Type B pancreatic cell (in vitro differentiated cells): ENCODE measurements at regions not wholly inside any gene's neighbourhood (a gene's known extent, or its start where the extent isn't known, plus 50 kb on each side); places are given as distances from the start of the nearest gene placed in this dataset.

ENCODE experiments used
- DNase-seq: peaks from one replicate; pipeline ENCODE4 v3.0.0; 2021; ENCODE audit warnings: mixed read lengths; ENCODE audit not compliant: unreplicated experiment; ENCODE audit errors: extremely low spot score
- H3K27ac Mint-ChIP-seq: 2 replicates; pipeline ENCODE4 v1.8.0; 2021; ENCODE audit warnings: mild to moderate bottlenecking, mixed read lengths
- H3K27me3 Mint-ChIP-seq: 2 replicates; pipeline ENCODE4 v1.8.0; 2021; ENCODE audit warnings: mixed read lengths
- H3K36me3 Mint-ChIP-seq: 2 replicates; pipeline ENCODE4 v1.8.0; 2021; ENCODE audit warnings: mixed read lengths
- H3K4me1 Mint-ChIP-seq: one replicate; pipeline ENCODE4 v1.8.0; 2021; ENCODE audit warnings: mixed read lengths; ENCODE audit not compliant: unreplicated experiment
- H3K4me3 Mint-ChIP-seq: 2 replicates; pipeline ENCODE4 v1.8.0; 2021; ENCODE audit warnings: mild to moderate bottlenecking, mixed read lengths
- H3K9me3 Mint-ChIP-seq: 2 replicates; pipeline ENCODE4 v1.8.0; 2021; ENCODE audit warnings: mixed read lengths
- TF ChIP-seq, protein P1 (sequence below): fragments of 200-600 bp; sonication (generic); conservative IDR thresholded peaks from 2 replicates; pipeline ENCODE4 v1.5.0; 2021; ENCODE audit warnings: antibody characterized with exemption, mild to moderate bottlenecking

DNA sequence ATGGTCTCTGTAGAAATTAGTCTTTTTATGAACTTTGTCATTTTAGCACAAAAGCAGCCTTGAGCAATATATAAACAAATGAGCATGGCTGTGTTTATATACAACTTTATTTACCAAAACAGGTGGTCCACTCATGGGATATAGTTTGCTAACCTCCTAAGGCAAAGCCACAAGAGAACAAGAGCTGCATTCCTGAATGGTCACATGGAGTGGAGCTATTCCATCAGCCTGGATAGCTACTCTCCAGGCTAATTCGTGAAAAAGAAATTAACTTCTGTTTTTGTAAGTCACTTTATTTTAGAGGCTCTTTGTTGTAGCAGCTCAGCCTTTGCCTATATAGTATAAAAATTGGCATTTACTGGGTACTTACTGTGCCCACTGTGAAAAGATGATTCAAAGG, 163.3 kb upstream of the FAM78B start:
- no peaks in the 10 kb centered on the region for H3K9me3 Mint-ChIP-seq
- no peak overlapping the region for H3K27ac Mint-ChIP-seq
- no peaks in the 10 kb centered on the region for H3K27me3 Mint-ChIP-seq
- H3K4me3 Mint-ChIP-seq, result no peak overlapping the region
- DNase-seq, result no peak
- H3K4me1 Mint-ChIP-seq, result no peaks in the 10 kb centered on the region
- no peaks in the 10 kb centered on the region for H3K36me3 Mint-ChIP-seq
- TF ChIP-seq, protein P1, sequence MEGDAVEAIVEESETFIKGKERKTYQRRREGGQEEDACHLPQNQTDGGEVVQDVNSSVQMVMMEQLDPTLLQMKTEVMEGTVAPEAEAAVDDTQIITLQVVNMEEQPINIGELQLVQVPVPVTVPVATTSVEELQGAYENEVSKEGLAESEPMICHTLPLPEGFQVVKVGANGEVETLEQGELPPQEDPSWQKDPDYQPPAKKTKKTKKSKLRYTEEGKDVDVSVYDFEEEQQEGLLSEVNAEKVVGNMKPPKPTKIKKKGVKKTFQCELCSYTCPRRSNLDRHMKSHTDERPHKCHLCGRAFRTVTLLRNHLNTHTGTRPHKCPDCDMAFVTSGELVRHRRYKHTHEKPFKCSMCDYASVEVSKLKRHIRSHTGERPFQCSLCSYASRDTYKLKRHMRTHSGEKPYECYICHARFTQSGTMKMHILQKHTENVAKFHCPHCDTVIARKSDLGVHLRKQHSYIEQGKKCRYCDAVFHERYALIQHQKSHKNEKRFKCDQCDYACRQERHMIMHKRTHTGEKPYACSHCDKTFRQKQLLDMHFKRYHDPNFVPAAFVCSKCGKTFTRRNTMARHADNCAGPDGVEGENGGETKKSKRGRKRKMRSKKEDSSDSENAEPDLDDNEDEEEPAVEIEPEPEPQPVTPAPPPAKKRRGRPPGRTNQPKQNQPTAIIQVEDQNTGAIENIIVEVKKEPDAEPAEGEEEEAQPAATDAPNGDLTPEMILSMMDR, result no peak

DNA sequence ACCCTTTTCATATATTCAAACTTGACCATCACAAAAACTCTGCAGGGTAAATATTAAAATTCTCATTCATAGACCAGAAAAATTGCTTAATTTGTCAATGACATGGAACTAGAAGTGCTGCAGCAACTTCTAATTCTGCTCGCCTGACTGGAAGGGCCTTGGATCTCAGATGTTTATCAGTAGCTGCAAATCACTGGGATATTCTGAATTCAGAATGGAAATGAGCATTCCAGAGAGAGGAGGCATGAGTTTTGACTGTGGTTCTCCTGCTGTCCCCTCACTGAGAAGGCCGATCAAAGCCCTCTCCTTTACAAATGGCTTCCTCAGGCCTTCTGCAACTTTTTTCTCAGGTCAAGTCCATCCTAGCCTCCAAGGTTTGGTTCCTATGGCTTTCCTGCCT, 171.3 kb upstream of the FAM78B start:
- no peaks in the 10 kb centered on the region for H3K36me3 Mint-ChIP-seq
- H3K27me3 Mint-ChIP-seq, result no peaks in the 10 kb centered on the region
- no peaks in the 10 kb centered on the region for H3K4me1 Mint-ChIP-seq
- no peak overlapping the region for H3K27ac Mint-ChIP-seq
- TF ChIP-seq, protein P1, result no peak
- no peak for DNase-seq
- no peak overlapping the region for H3K4me3 Mint-ChIP-seq
- no peaks in the 10 kb centered on the region for H3K9me3 Mint-ChIP-seq

DNA sequence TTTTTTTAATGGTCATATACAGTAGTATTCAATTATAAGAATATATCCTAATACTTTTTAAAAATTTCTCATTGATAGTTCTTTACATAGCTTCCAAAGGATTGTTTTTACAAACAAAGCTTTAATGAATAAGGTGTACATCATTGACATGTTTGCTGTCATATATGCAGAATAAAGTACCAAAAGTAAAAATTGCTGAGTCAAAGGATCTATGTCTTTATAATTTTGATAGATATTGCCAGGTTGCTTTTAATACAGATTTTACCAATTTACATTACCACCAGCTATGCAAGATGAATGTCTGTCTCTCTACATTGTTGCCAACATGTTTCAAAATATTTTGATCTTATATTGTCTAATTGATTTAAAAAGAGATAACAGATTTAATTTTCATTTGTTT, 173.9 kb upstream of the FAM78B start:
- Mint-ChIP-seq H3K36me3 (no peaks in the 10 kb centered on the region), H3K27ac (no peak overlapping the region), H3K9me3 (no peaks in the 10 kb centered on the region)

DNA sequence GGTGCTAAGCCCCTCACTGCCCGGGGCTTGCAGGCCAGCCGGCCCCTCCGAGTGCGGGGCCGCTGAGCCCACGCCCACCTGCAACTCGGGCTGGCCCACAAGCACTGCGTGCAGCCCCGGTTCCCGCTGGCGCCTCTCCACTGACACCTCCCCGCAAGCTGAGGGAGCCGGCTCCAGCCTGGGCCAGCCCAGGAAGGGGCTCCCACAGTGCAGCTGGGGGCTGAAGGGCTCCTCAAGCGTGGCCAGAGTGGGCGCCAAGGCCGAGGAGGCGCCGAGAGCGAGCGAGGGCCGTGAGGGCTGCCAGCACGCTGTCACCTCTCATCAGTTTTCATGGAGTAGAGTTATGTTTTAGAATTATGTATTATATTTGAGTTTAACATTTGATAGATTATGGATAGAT, 176.5 kb upstream of the FAM78B start:
- TF ChIP-seq, protein P1, result no peak
- H3K27ac Mint-ChIP-seq, result no peak overlapping the region
- no peak for DNase-seq
- no peaks in the 10 kb centered on the region for H3K36me3 Mint-ChIP-seq
- H3K27me3 Mint-ChIP-seq, result no peaks in the 10 kb centered on the region
- no peaks in the 10 kb centered on the region for H3K9me3 Mint-ChIP-seq
- no peak overlapping the region for H3K4me3 Mint-ChIP-seq
- H3K4me1 Mint-ChIP-seq, result no peaks in the 10 kb centered on the region

More for the DNA sequence above, 173.9 kb upstream of the FAM78B start:
- H3K4me3 Mint-ChIP-seq, result no peak overlapping the region
- TF ChIP-seq, protein P1, result no peak
- H3K4me1 Mint-ChIP-seq, result no peaks in the 10 kb centered on the region
- no peaks in the 10 kb centered on the region for H3K27me3 Mint-ChIP-seq
- no peak for DNase-seq

DNA sequence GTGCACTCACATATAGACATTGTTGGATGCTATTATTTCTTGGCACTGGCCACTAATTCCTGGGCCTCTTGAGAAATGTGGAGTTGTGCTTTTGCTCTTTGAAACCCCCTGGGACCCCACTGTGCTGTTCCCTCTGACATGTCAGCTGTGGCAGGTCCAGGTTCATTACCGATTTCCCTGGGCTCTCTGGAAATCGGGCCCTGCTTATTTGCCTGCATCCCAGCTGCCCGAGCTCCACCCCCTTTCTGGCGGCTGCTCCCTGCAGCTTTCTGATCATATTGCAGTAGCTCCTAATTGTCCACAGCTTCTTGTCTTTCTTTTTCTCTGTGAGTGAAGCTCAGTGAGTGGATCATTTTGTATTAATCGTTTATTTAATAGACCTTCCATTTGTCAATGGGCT, 183.7 kb upstream of the FAM78B start:
- peaks cover 3% of the 10 kb centered on the region for H3K27me3 Mint-ChIP-seq
- no peak overlapping the region for H3K27ac Mint-ChIP-seq
- H3K4me3 Mint-ChIP-seq, result no peak overlapping the region
- no peaks in the 10 kb centered on the region for H3K9me3 Mint-ChIP-seq
- TF ChIP-seq, protein P1, result no peak
- DNase-seq, result no peak
- H3K4me1 Mint-ChIP-seq, result no peaks in the 10 kb centered on the region
- H3K36me3 Mint-ChIP-seq, result no peaks in the 10 kb centered on the region

DNA sequence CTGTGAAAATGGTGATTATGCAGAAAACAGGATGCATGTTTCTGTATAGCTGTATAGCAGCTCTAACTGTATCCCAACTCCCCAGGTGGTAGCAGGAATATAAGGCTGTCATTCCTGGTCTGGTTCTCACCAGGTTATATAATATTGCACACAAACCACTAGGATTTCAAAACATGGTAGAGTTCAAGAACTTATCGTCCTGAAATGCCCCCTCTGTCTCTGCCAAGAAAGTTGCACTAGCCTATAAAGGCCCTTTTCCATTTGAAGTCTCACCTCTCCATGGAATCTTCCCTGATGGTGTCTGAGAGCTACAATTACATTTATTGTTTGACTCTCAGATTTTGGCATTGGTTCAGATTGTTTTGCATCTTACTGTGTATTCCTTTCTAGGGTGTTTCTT, 184.9 kb upstream of the FAM78B start:
- peaks cover 3% of the 10 kb centered on the region for H3K27me3 Mint-ChIP-seq
- H3K4me3 Mint-ChIP-seq, result no peak overlapping the region
- no peaks in the 10 kb centered on the region for H3K36me3 Mint-ChIP-seq
- H3K27ac Mint-ChIP-seq, result no peak overlapping the region
- no peaks in the 10 kb centered on the region for H3K4me1 Mint-ChIP-seq
- TF ChIP-seq, protein P1, result no peak
- no peaks in the 10 kb centered on the region for H3K9me3 Mint-ChIP-seq
- DNase-seq, result no peak
